LNCAP (cell line): ENCODE measurements at regions not wholly inside any gene's neighbourhood (a gene's known extent, or its start where the extent isn't known, plus 50 kb on each side); places are given as distances from the start of the nearest gene placed in this dataset.

ENCODE experiments used
- TF ChIP-seq, protein P1 (sequence below): fragments of 450-650 bp; IDR thresholded peaks from 2 replicates; pipeline ENCODE4 v1.5.1; 2017; ENCODE audit warnings: mild to moderate bottlenecking

DNA sequence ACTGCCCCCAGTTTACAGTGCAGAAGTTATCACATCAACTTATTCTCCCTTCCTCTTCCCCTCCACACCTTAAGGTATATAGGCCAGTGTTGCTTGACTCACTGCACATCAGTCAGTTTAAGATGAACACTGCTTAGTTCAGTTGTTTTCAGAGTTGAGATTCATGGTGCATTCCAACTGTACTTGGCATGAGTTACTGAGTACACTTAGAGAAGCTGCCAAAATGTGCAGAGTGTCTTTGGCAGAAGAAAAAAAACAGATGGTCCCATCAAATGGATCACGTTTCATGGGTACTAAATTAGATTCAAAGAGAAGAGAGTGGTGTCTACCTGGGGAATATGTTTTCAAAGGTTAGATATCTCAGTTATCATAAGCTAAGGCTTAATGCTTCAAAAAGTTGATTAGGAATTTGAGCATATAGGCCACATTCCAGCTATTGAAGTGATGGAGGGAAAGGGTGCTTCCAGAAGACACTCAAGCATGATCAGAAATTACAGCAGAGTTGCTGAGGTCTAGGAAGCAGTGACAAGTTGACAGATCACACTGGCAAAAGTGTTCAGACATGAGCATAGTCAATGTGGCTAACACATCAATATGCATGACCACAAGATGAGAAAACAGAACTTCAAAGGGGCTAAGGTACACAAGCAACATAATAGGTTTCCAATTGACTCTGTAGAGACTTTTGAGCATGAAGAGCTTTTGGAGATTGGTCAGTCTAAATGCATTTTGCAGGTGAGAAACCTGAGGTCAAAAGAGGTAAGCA is 579.2 kb upstream of the CELF2 start:
- TF ChIP-seq, protein P1, sequence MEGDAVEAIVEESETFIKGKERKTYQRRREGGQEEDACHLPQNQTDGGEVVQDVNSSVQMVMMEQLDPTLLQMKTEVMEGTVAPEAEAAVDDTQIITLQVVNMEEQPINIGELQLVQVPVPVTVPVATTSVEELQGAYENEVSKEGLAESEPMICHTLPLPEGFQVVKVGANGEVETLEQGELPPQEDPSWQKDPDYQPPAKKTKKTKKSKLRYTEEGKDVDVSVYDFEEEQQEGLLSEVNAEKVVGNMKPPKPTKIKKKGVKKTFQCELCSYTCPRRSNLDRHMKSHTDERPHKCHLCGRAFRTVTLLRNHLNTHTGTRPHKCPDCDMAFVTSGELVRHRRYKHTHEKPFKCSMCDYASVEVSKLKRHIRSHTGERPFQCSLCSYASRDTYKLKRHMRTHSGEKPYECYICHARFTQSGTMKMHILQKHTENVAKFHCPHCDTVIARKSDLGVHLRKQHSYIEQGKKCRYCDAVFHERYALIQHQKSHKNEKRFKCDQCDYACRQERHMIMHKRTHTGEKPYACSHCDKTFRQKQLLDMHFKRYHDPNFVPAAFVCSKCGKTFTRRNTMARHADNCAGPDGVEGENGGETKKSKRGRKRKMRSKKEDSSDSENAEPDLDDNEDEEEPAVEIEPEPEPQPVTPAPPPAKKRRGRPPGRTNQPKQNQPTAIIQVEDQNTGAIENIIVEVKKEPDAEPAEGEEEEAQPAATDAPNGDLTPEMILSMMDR, result no peak

GRCh38 chr10:10456856-10457255 is 560.8 kb upstream of the CELF2 start:
- TF ChIP-seq, protein P1, result no peak

GRCh38 chr10:10460451-10460850 is 557.2 kb upstream of the CELF2 start:
- TF ChIP-seq, protein P1, result no peak

DNA sequence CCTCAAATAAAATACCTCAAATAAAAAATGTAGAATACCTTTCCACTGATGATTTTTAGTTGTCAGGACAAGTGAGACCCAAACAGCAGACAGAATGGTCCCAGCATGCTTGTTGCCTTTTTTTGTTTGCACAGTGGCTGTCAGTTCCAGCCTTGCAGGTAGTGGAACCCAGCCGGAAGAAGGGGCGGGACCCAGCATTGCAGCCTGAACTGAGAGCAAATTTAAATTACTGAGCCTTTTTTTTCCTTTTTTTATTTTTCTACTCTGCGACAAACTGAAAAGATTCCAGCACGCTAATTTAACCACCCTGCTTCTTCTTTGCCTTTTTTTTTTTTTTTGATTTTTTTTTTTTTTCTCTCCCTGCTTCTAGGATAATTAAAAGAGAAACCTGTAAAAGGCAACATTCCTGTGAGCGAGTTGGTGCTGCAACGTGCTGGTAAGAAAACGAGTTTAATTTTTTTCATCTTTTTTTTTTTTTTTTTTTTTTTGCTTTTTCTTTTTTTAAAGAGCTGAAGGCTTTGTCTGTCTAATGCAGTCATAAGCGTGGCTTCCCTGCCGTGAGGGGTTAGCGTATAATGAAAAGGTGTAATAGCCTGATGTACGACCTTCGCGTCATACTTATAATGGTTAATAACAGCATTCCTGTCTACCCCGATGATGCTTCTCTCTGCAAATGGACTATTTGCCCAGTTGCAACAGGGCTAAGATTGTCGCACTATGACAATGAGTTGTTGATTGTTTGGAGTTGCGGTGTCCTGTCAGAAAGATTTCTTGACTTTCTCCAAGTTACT is 555.3 kb upstream of the CELF2 start:
- TF ChIP-seq, protein P1, result no peak

DNA sequence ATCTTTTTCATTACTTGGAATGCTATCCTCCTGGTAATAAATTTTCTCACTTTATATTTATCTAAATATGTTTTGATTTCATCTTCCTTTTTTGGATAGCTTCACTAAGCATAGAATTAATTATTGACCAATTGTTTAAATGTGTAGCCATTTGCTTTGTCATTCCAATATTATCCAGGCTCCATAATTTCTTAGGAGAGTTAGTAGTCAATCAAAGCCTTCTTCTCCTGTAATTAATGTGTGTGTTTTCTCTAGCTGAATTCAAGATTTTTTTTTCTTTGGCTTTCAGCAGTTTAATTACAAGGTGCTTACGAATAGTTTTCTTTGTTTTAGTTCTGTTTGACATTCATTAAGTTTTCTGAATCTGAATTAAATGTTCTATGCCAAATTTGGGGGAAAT is 545.9 kb upstream of the CELF2 start:
- TF ChIP-seq, protein P1, result no peak

GRCh38 chr10:10475812-10476211 is 541.9 kb upstream of the CELF2 start:
- TF ChIP-seq, protein P1, result no peak

DNA sequence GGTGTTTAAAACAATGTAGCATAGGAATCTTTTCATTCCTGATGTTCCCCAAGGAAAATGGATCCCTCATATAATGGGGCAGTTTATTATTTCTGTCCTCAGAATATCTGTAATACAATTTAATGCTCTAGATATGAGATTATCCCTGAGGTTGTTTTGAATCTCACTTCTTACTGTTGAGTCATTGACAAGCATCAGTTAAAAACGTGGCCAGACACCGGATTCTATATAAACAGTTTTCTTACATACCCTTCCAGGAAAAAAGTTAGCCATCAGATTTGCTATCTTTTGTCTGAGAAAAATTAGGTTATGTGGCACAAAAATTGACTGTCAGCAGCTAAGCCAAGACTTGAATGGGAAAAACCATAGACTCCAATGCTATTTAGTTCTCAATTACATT is 539.8 kb upstream of the CELF2 start:
- TF ChIP-seq, protein P1, result no peak
